HFF-Myc (cell line): ENCODE measurements at regions not wholly inside any gene's neighbourhood (a gene's known extent, or its start where the extent isn't known, plus 50 kb on each side); places are given as distances from the start of the nearest gene placed in this dataset.

Experiments
- DNase-seq: peaks from one replicate; pipeline ENCODE4 v3.0.0-alpha.2; 2011; ENCODE audit warnings: low read depth; ENCODE audit errors: extremely low read depth
- H3K4me3 ChIP-seq: replicated peaks from 2 replicates; pipeline ENCODE4 v1.5.1; 2011; ENCODE audit warnings: low read depth, mild to moderate bottlenecking, control low read depth, low read length
- CTCF ChIP-seq: IDR thresholded peaks from 2 replicates; pipeline ENCODE4 v1.5.1; 2012; ENCODE audit warnings: mild to moderate bottlenecking, low read depth, low read length, control low read depth; ENCODE audit errors: missing control alignments

GRCh38 chr2:217444932-217445331 is 557.9 kb downstream of the TNS1 start:
- no peak for DNase-seq
- H3K4me3 ChIP-seq: no peak overlapping the region
- no peak for TF ChIP-seq CTCF

GRCh38 chr2:217444509-217444908 is 558.3 kb downstream of the TNS1 start:
- no peak for TF ChIP-seq CTCF
- H3K4me3 ChIP-seq: no peak overlapping the region
- DNase-seq: no peak

- H3K4me3 ChIP-seq: no peak overlapping the region
- DNase-seq: no peak
- TF ChIP-seq CTCF: no peak
Observed at GRCh38 chr2:217443601-217444000, 559.2 kb downstream of the TNS1 start.

GRCh38 chr2:217440000-217440399 is 562.8 kb downstream of the TNS1 start:
- no peak for DNase-seq
- no peak for TF ChIP-seq CTCF
- H3K4me3 ChIP-seq: no peak overlapping the region

GRCh38 chr2:217438821-217439220 is 564.0 kb downstream of the TNS1 start:
- no peak for TF ChIP-seq CTCF
- H3K4me3 ChIP-seq: no peak overlapping the region
- DNase-seq: no peak

GRCh38 chr2:217438136-217438535 is 564.7 kb downstream of the TNS1 start:
- DNase-seq: no peak
- no peak for TF ChIP-seq CTCF
- H3K4me3 ChIP-seq: no peak overlapping the region

GRCh38 chr2:217437290-217437870 is 565.4 kb downstream of the TNS1 start:
- DNase-seq: no peak
- no peak for TF ChIP-seq CTCF
- no peak overlapping the region for H3K4me3 ChIP-seq
